HUDEP-2 (cell line): ENCODE measurements at regions not wholly inside any gene's neighbourhood (a gene's known extent, or its start where the extent isn't known, plus 50 kb on each side); places are given as distances from the start of the nearest gene placed in this dataset.

Source experiments
- DNase-seq, 76 experiments: peaks; one replicate each; lab custom pipeline; 2025; ENCODE audit not compliant: unreplicated experiment in 76 of 76; lab: John Stamatoyannopoulos, UW

- DNase-seq = no peak
Measured at GRCh38 chr21:41112740-41113692, 54.9 kb upstream of the BACE2 start.

- DNase-seq = no peak
Measured at GRCh38 chr21:41115851-41116250, 52.1 kb upstream of the BACE2 start.
